ENCODE measurements at regions not wholly inside any gene's neighbourhood (a gene's known extent, or its start where the extent isn't known, plus 50 kb on each side); places are given as distances from the start of the nearest gene placed in this dataset.
"Not testable (repeated sequence)": the region's sequence is repeated elsewhere in the genome, so short reads cannot be mapped to it uniquely, and the experiment has no call there.

- DNase-seq, result no peak
These were observed 127.5 kb upstream of the CCNG1 start for GRCh38 chr5:163309914-163310313.

- DNase-seq, result no peak
These were observed 126.4 kb upstream of the CCNG1 start for GRCh38 chr5:163310997-163311396.

GRCh38 chr5:163312598-163312997 lies 124.8 kb upstream of the CCNG1 start:
- DNase-seq, result no peak

- not testable (repeated sequence) for DNase-seq
These were observed 124.3 kb upstream of the CCNG1 start for GRCh38 chr5:163313049-163313448.

GRCh38 chr5:163316374-163316773 lies 121.0 kb upstream of the CCNG1 start:
- DNase-seq, result not testable (repeated sequence)

DNA sequence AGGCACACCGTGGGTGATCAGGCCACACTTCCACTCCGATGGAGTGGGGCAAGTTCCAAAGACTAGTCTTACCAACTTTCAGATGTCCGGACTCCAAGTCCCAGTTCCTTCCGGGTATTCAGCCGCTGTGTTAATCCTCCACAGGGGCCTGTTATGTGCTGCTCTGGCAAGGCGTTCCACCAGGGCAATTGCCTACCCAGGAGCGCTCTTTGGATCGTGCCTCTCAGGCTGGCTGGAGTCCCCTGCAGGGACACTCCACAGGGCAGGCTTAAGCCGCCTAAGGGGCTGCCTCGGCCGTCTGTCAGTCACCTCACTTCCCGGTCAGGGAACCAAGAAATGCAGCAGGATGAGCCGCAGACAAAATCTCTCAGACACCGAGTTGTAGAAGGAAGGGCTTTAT lies 118.7 kb upstream of the CCNG1 start:
- no peak for DNase-seq

DNA sequence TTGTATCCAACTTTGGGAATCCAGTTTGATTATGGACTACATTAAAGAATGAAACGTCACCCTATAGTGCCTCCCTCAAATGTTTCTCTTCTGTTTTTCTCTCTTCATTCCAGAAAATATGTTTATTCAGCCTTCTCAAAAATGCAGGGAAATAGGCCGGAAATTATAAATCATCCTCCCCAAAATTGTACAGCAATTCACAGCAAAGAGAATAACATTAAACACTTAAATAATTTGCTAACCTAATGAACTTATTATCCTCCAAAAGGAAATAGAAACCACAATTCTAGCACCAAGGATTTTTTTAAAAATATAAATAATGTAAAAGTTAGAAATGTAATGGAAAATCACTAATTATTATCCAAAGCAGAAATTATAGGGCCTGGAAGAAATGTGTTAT lies 115.9 kb upstream of the CCNG1 start:
- DNase-seq, result no peak

DNA sequence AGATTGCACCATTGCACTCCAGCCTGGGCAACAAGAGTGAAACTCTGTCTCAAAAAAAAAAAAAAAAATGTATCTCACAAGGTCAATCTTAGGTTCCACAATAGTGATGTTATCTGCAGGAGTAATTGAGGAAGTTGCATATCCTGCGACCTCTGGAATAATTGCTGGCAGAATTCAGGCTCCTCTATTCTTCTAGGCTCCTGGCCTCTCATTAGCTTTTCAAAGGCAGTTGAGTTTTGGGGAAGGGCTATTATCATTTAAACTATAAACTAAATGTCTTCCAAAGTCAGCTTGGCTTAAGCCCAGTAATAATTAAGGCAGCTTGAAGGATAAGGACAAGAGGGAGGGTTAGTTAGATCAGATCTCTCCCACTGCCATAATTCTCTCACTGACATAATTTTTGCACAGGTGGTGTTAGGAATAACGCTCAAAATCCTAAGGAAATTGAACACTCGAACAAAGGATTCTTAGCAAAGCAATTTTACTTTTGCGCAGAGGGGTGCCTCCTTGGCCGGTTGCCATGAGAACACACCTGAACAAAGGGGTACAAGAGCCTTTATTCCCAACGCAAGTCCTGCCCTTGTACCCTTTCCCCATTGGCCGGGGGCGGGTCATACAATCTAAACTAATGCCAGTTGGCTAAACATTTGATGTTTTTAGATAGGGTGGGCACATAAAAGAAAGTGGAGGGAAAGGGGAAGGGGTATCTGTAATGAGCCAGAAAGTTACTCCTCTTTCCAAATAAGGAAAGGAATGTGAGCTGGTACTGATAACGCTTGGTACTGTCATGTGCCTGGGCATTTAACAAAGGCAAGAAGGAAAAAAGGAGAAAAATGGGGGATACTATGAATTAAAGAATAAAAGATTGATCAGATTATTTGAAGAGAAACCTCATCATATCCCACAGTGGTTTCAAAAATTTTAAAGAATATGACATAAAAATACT lies 106.4 kb upstream of the CCNG1 start:
- DNase-seq, result no peak

- not testable (repeated sequence) for DNase-seq
These were observed 101.3 kb upstream of the CCNG1 start for GRCh38 chr5:163336074-163336473.

DNA sequence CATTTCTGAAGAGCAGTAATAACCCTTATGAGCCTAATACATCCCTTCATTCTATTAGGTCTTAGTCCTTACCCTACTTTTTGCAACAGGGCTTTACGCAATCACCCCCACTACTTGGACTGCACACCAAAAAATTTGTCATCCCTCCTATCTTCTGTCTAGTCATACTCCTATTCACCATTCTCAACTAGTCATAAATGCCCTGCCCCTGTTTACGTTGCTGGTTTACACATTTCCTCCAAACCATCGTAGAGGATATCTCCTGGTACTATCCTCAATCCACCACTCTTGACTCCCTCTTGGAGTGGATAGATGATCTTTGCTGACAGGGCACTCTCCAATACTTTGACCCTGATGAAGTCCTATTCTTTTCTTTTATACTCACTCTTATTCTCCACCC lies 98.2 kb upstream of the CCNG1 start:
- no peak for DNase-seq

DNA sequence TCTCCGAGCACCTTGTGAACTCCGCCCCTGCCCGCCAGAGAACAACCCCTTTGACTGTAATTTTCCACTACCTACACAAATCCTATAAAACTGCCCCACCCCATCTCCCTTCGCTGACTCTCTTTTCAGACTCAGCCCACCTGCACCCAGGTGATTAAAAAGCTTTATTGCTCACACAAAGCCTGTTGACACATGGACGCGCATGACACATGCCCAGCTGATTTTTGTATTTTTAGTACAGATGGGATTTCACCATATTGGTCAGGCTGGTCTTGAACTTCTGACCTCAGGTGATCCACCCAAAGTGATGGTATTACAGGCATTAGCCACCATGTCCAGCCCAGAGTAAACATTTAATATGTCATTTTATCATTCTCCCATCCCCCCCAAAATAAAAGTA lies 97.0 kb upstream of the CCNG1 start:
- DNase-seq, result not testable (repeated sequence)

- no peak for DNase-seq
These were observed 95.1 kb upstream of the CCNG1 start for GRCh38 chr5:163342306-163342705.

DNA sequence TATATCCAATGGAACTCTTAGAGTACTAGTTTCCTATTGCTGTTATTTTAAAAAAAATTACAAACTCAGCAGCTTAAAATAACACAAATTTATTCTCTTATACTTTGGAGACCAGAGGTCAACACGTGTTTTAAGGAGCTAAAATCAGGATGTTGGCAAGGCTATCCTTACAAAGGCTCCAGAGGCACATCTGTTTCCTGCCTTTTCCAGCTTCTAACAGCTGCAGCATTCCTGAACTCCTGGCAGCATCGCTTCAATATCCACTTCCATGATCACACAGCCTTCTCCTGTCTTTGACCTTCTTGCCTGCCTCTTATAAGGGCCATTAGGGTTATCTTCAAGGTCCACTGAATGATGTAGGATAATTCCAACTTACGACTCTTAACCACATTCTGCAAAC lies 92.2 kb upstream of the CCNG1 start:
- no peak for DNase-seq

DNA sequence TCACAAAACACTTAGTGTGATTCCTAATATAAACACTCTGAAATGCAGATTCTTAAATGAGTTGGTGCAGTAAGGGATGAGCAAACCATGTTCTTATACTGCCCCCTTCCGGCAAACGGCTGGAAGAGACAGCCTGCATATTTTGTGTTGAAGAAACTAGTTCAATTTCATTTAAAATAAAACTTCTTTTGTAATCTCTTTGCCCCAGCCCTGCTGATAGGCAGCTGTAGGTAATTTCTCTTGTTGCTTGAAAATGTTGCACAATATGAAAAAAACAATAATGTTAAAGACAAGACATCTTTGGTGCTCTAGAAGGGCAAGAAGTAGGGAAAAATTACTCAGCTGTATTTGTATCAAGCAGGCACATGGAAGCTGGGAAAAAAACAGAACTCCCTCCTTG lies 89.7 kb upstream of the CCNG1 start:
- peak; percentile 20 for DNase-seq

- no peak for DNase-seq
These were observed 87.3 kb upstream of the CCNG1 start for GRCh38 chr5:163350083-163350482.

GRCh38 chr5:163352531-163352930 lies 84.9 kb upstream of the CCNG1 start:
- DNase-seq, result no peak

DNA sequence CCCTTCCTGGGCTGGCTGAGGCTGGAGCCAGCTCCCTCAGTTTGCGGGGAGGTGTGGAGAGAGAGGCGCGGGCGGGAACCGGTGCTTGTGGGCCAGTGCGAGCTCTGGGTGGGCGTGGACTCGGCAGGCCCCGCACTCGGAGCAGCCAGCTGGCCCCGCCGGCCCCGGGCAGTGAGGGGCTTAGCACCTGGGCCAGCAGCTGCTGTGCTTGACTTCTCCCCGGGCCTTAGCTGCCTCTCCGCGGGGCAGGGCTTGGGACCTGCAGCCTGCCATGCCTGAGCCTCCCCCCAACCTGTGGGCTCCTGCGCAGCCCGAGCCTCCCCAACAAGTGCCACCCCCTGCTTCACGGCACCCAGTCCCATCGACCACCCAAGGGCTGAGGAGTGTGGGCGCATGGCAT lies 81.6 kb upstream of the CCNG1 start:
- DNase-seq, result not testable (repeated sequence)

GRCh38 chr5:163357636-163358035 lies 79.8 kb upstream of the CCNG1 start:
- DNase-seq, result no peak

GRCh38 chr5:163360656-163361055 lies 76.7 kb upstream of the CCNG1 start:
- DNase-seq, result no peak

DNA sequence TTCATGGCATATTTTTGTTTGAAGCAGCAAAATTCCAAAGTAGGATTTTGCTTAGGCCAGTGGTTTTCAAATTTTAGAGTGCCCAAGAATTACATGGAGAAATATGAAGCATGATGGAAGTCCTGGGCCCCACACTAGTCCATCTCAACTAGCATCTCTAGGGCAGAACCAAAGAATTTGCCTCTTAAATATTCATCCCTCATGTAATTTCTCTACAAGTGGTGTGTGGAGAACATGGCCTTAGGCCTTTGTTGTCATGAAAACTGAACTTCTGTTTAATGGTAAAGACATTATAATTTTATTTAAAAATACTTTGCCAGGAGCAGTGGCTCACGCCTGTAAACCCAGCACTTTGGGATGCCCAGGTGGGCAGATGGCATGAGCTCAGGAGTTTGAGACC lies 75.9 kb upstream of the CCNG1 start:
- DNase-seq, result no peak

GRCh38 chr5:163362840-163363371 lies 74.5 kb upstream of the CCNG1 start:
- DNase-seq, result no peak

GRCh38 chr5:163363389-163363788 lies 74.0 kb upstream of the CCNG1 start:
- DNase-seq, result no peak

GRCh38 chr5:163366757-163367156 lies 70.6 kb upstream of the CCNG1 start:
- DNase-seq, result no peak

DNA sequence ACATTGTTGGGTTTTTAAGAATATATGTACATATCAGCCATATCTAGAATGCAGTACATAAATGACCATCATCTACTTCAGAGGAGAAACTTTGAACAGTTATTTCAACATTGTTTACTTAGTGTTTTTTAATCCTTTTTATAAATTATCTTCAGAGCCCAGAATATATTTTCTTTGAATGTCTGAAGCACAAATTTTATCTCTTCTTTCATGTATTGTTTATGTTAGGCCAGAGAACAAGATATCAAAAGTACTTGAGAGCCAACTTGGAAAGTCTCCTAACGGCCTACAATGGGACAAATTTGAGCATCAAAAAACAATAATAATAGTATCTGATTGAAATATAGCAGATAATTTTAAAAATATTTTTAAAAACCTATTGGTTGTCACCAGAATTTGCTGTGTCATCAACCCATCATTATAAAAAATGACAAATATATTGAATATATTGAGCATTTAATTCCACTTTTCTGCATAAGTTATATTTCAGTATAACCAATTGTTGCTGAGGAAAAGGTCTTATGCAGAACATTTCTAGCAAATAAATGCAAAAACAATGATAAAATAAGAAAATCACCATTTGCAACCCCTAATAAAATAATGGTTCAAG lies 67.5 kb upstream of the CCNG1 start:
- DNase-seq, result no peak

All from NCI-H146 (cell line).